Upper lobe of left lung (tissue), 4 donors: ENCODE measurements at regions not wholly inside any gene's neighbourhood (a gene's known extent, or its start where the extent isn't known, plus 50 kb on each side); places are given as distances from the start of the nearest gene placed in this dataset.

Experiments used
- EP300 ChIP-seq, 4 donors: sonication (generic); formaldehyde crosslinking; IDR thresholded peaks; one replicate each; pipeline ENCODE4 v1.5.1; 2017; ENCODE audit warnings: antibody characterized with exemption in 4 of 4, control low read depth in 2 of 4
- POLR2A ChIP-seq, 4 donors: fragments of 450-650 bp; IDR thresholded peaks; one replicate each; pipeline ENCODE4 v1.5.1; 2016 to 2017; ENCODE audit warnings: antibody characterized with exemption in 4 of 4, mild to moderate bottlenecking in 2 of 4
- POLR2AphosphoS5 ChIP-seq, 2 donors: sonication (generic); formaldehyde crosslinking; IDR thresholded peaks; one replicate each; pipeline ENCODE4 v1.5.1; 2017; ENCODE audit warnings: antibody characterized with exemption in 2 of 2
- TF ChIP-seq, protein P1 (sequence below), 6 experiments: fragments of 450-650 bp in 4 of 6; fragments of 200-600 bp in 2 of 6; sonication (generic) in 2 of 6; IDR thresholded peaks; one replicate each; pipeline ENCODE4 v1.5.1; 2016 to 2019; ENCODE audit warnings: antibody characterized with exemption in 6 of 6

DNA sequence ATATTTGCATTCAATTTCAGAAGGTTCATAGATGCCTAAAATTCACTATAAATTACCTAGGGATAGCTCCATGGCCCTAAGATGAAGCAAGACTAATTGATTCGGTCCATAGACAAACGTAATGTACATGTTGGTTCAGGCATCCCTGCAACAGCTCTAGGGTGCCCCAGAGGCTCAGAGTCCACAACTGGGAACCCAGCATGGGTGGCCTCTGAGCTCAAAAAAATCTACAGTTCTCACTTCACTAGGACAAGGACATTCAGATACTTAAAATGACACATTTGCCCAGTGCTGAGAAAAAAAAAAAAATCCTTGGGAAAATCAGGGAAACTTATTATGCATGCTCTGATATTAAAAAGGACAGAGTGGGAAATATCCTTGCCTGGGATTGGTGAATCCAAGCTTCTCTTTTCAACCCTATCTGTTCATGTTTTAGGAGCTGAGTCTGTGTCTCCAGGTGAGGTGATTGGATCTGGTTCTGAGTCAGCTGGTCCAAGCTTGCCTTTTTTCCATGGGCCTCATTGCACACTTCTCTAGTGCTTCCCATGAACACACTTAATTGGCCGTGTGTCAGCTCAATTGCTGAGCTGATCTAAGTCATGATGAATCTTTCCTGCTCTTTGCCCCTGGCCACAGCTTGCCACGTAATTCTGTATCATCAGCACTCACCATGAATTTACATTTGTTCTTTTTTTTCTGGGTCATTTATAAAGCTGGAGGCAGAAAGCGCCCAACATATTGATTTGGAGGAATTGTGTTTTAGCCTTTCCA lies 116.3 kb upstream of the RCN1 start:
- TF ChIP-seq POLR2A (IDR thresholded peaks at IDR 0.05) (no peak), EP300 (IDR thresholded peaks at IDR 0.05) (no peak), POLR2AphosphoS5 (IDR thresholded peaks at IDR 0.05) (no peak)
- TF ChIP-seq, protein P1, sequence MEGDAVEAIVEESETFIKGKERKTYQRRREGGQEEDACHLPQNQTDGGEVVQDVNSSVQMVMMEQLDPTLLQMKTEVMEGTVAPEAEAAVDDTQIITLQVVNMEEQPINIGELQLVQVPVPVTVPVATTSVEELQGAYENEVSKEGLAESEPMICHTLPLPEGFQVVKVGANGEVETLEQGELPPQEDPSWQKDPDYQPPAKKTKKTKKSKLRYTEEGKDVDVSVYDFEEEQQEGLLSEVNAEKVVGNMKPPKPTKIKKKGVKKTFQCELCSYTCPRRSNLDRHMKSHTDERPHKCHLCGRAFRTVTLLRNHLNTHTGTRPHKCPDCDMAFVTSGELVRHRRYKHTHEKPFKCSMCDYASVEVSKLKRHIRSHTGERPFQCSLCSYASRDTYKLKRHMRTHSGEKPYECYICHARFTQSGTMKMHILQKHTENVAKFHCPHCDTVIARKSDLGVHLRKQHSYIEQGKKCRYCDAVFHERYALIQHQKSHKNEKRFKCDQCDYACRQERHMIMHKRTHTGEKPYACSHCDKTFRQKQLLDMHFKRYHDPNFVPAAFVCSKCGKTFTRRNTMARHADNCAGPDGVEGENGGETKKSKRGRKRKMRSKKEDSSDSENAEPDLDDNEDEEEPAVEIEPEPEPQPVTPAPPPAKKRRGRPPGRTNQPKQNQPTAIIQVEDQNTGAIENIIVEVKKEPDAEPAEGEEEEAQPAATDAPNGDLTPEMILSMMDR (IDR thresholded peaks at IDR 0.05): no peak
